Neutrophil (primary cell): ENCODE measurements at regions not wholly inside any gene's neighbourhood (a gene's known extent, or its start where the extent isn't known, plus 50 kb on each side); places are given as distances from the start of the nearest gene placed in this dataset.
A peak's percentile ranks its signal among the peaks of the same experiment; 100 is the strongest.
"Not testable (repeated sequence)": the region's sequence is repeated elsewhere in the genome, so short reads cannot be mapped to it uniquely, and the experiment has no call there.

Experiments used
- H3K27ac ChIP-seq: fragments of 200-600 bp; sonication (generic); 2 replicates; pipeline ENCODE4 v1.5.1; 2016; ENCODE audit warnings: mild to moderate bottlenecking, moderate library complexity
- H3K27me3 ChIP-seq: fragments of 200-600 bp; sonication (generic); 2 replicates; pipeline ENCODE4 v1.6.0; 2016; ENCODE audit warnings: mild to moderate bottlenecking
- H3K36me3 ChIP-seq: fragments of 200-600 bp; sonication (generic); 2 replicates; pipeline ENCODE4 v1.5.1; 2017
- H3K4me1 ChIP-seq, 2 experiments: fragments of 200-600 bp in 1 of 2; sonication (generic) in 1 of 2; 1 replicate in 1 of 2; 2 replicates in 1 of 2; pipeline versions ENCODE4 v1.5.1 to v1.6.1; 2013 to 2016; ENCODE audit warnings: low read depth in 1 of 2, low read length in 1 of 2, mild to moderate bottlenecking in 1 of 2, moderate library complexity in 1 of 2; ENCODE audit not compliant: control insufficient read depth in 1 of 2, insufficient read depth in 1 of 2
- H3K4me3 ChIP-seq, 2 experiments: fragments of 200-600 bp in 1 of 2; sonication (generic) in 1 of 2; 1 replicate in 1 of 2; 2 replicates in 1 of 2; pipeline ENCODE4 v1.5.1; 2013 to 2016; ENCODE audit warnings: low read depth in 1 of 2, low read length in 1 of 2, mild to moderate bottlenecking in 1 of 2, moderate library complexity in 1 of 2
- H3K9me3 ChIP-seq: fragments of 200-600 bp; sonication (generic); 2 replicates; pipeline ENCODE4 v1.5.1; 2016
- TF ChIP-seq, protein P1 (sequence below): fragments of 200-600 bp; sonication (generic); IDR thresholded peaks from 2 replicates; pipeline ENCODE4 v1.5.1; 2016; ENCODE audit warnings: antibody characterized with exemption

GRCh38 chr12:7591531-7591930, 74.2 kb downstream of the APOBEC1 start:
- TF ChIP-seq, protein P1, sequence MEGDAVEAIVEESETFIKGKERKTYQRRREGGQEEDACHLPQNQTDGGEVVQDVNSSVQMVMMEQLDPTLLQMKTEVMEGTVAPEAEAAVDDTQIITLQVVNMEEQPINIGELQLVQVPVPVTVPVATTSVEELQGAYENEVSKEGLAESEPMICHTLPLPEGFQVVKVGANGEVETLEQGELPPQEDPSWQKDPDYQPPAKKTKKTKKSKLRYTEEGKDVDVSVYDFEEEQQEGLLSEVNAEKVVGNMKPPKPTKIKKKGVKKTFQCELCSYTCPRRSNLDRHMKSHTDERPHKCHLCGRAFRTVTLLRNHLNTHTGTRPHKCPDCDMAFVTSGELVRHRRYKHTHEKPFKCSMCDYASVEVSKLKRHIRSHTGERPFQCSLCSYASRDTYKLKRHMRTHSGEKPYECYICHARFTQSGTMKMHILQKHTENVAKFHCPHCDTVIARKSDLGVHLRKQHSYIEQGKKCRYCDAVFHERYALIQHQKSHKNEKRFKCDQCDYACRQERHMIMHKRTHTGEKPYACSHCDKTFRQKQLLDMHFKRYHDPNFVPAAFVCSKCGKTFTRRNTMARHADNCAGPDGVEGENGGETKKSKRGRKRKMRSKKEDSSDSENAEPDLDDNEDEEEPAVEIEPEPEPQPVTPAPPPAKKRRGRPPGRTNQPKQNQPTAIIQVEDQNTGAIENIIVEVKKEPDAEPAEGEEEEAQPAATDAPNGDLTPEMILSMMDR = no peak
- Histone ChIP-seq H3K9me3 (no peaks in the 10 kb centered on the region), H3K36me3 (no peaks in the 10 kb centered on the region), H3K27me3 (no peaks in the 10 kb centered on the region), H3K4me1 (peaks cover 5 to 6% of the 10 kb centered on the region in 2 experiments), H3K27ac (no peak overlapping the region), H3K4me3 (no peak overlapping the region)

- not testable (repeated sequence) for H3K9me3 ChIP-seq, H3K4me3 ChIP-seq, H3K27me3 ChIP-seq, H3K36me3 ChIP-seq, H3K4me1 ChIP-seq, H3K27ac ChIP-seq
Observed at GRCh38 chr12:7590085-7590484, 75.6 kb downstream of the APOBEC1 start.

DNA sequence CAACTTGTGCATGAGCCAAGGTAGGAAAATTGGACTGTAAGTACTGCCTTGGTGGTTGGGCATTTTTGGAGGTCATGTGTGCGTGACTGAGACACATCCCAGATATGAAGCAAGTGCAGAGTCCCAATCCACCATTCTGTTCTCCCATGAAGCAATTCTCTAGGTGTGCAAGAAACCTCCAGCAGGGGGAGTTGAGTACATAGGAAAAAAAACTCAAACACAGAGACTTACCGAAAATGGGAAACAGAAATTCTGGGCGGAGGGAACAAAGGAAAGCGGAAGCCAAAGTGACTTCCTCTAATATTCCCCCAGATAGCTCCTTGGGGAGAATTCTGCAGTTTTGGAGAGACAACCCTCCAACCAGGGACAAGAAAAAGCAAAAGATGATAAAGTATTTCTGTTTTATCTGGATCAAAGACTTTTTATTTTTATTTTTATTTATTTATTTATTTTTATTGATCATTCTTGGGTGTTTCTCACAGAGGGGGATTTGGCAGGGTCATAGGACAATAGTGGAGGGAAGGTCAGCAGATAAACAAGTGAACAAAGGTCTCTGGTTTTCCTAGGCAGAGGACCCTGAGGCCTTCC, 76.9 kb downstream of the APOBEC1 start:
- H3K27ac ChIP-seq, H3K36me3 ChIP-seq, H3K4me1 ChIP-seq, H3K4me3 ChIP-seq, H3K9me3 ChIP-seq, H3K27me3 ChIP-seq: not testable (repeated sequence)
- TF ChIP-seq, protein P1 = peak; percentile 54

- not testable (repeated sequence) for H3K27me3 ChIP-seq, H3K9me3 ChIP-seq, H3K4me3 ChIP-seq, H3K27ac ChIP-seq, H3K4me1 ChIP-seq, H3K36me3 ChIP-seq
Observed at GRCh38 chr12:7584137-7584536, 80.6 kb upstream of the CD163 start.

DNA sequence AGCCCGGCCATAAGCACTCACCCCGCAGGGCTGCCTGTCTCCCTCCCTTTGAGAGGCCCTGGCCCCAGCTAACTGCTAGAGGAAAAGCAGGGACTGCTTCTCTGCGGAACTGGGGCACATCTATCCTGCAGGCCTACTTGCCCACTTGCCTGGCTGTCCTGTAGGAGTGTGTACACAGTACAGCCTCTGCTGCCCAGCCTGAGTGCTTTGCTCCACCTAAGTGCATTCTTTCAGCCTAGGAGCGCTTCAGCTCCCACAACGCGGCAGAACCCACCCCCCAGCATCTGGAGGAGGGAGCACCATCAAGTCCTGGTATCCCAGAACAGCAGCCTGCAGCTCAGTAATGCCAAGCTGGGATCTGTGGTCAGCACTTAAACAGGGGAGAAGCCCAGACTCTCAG, 79.9 kb upstream of the CD163 start:
- H3K4me1 ChIP-seq = peaks cover under 1 to 1% of the 10 kb centered on the region in 2 experiments
- H3K4me3 ChIP-seq = no peak overlapping the region
- no peaks in the 10 kb centered on the region for H3K27me3 ChIP-seq
- no peak overlapping the region for H3K27ac ChIP-seq
- TF ChIP-seq, protein P1 = no peak
- H3K9me3 ChIP-seq = no peaks in the 10 kb centered on the region
- H3K36me3 ChIP-seq = no peaks in the 10 kb centered on the region

DNA sequence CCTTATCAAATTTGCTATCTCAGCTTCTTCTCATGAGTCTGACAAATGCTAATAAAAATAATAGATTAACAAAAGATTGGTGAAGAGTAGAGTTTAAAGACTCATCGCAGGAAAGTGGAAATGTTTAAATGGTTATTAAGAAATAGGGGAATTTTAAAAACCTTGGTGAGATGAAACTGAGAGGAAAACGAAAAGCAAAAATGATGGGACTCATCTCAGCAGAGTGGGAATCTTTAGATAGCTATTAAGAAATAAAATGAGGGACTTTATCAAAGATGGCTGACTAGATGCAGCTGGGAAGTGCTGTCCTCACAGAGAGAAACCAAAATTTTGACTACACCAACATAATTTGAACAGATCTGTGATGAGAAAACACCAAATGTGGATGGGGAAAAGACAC, 79.2 kb upstream of the CD163 start:
- H3K27ac ChIP-seq = no peak overlapping the region
- no peaks in the 10 kb centered on the region for H3K36me3 ChIP-seq
- H3K4me1 ChIP-seq = no peaks in the 10 kb centered on the region
- TF ChIP-seq, protein P1 = no peak
- H3K27me3 ChIP-seq = no peaks in the 10 kb centered on the region
- H3K4me3 ChIP-seq = no peak overlapping the region
- no peaks in the 10 kb centered on the region for H3K9me3 ChIP-seq

GRCh38 chr12:7581625-7582024, 78.0 kb upstream of the CD163 start:
- no peaks in the 10 kb centered on the region for H3K4me1 ChIP-seq
- H3K9me3 ChIP-seq = no peaks in the 10 kb centered on the region
- H3K36me3 ChIP-seq = no peaks in the 10 kb centered on the region
- H3K27me3 ChIP-seq = no peaks in the 10 kb centered on the region
- no peak overlapping the region for H3K4me3 ChIP-seq
- H3K27ac ChIP-seq = no peak overlapping the region
- TF ChIP-seq, protein P1 = no peak
